WI38 (cell line): ENCODE measurements at regions not wholly inside any gene's neighbourhood (a gene's known extent, or its start where the extent isn't known, plus 50 kb on each side); places are given as distances from the start of the nearest gene placed in this dataset.

Experiments
- H3K4me3 ChIP-seq: 2 replicates; pipeline ENCODE4 v1.5.1; 2011; ENCODE audit warnings: low read depth, mild to moderate bottlenecking, control low read depth, low read length
- CTCF ChIP-seq: IDR thresholded peaks from 2 replicates; pipeline ENCODE4 v1.5.1; 2012; ENCODE audit warnings: low read depth, mild to moderate bottlenecking, control low read depth, low read length

GRCh38 chr2:120933693-120934573, 198.3 kb downstream of the GLI2 start:
- H3K4me3 ChIP-seq, result no peak overlapping the region
- TF ChIP-seq CTCF, result no peak

GRCh38 chr2:120934574-120935338, 199.1 kb downstream of the GLI2 start:
- no peak for TF ChIP-seq CTCF
- H3K4me3 ChIP-seq, result no peak overlapping the region

GRCh38 chr2:120935339-120936313, 200.0 kb downstream of the GLI2 start:
- H3K4me3 ChIP-seq, result no peak overlapping the region
- TF ChIP-seq CTCF, result no peak

GRCh38 chr2:120936476-120937334, 201.0 kb downstream of the GLI2 start:
- no peak for TF ChIP-seq CTCF
- H3K4me3 ChIP-seq, result no peak overlapping the region

- TF ChIP-seq CTCF, result no peak
- no peak overlapping the region for H3K4me3 ChIP-seq
Measured at GRCh38 chr2:120937686-120938044, 202.0 kb downstream of the GLI2 start.

GRCh38 chr2:120938045-120938771, 202.5 kb downstream of the GLI2 start:
- no peak overlapping the region for H3K4me3 ChIP-seq
- TF ChIP-seq CTCF, result no peak
